ENCODE measurements at regions not wholly inside any gene's neighbourhood (a gene's known extent, or its start where the extent isn't known, plus 50 kb on each side); places are given as distances from the start of the nearest gene placed in this dataset.

DNA sequence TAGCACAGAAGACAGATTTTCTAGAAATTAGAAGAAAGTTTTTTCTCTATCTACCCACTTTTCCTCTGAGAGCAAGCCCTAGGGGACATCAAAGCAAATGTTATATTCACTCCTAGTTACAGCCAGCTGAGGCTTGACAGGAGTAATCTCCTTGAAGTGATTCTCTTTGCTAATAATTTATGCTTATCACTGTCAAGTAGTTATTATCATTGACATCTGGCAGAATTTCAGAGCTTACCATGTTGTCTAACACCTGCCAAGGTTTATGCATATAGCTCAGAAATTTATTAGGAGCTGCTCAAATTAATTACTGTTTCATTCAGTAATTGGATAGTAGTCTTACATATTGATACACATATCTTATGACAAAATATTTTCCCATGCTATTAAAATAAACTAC lies 465.9 kb upstream of the ATXN8OS start (continued):
- TF ChIP-seq CHD7 (IDR thresholded peaks at IDR 0.05; ENCODE audit: low read depth, low read length) (no peak), FOXA1 (IDR thresholded peaks at IDR 0.05; ENCODE audit: borderline replicate concordance) (no peak), BRCA1 (IDR thresholded peaks at IDR 0.05) (no peak), BRCA1 (CRISPR knock-in tag; IDR thresholded peaks at IDR 0.05) (no peak), MAX (CRISPR knock-in tag; IDR thresholded peaks at IDR 0.05) (no peak), REST (IDR thresholded peaks at IDR 0.05; ENCODE audit: borderline replicate concordance) (no peak), REST (CRISPR knock-in tag; IDR thresholded peaks at IDR 0.05; ENCODE audit: low read depth) (no peak), RFX5 (IDR thresholded peaks at IDR 0.05; ENCODE audit: low read depth, low read length) (no peak)
- TF ChIP-seq, protein P1, sequence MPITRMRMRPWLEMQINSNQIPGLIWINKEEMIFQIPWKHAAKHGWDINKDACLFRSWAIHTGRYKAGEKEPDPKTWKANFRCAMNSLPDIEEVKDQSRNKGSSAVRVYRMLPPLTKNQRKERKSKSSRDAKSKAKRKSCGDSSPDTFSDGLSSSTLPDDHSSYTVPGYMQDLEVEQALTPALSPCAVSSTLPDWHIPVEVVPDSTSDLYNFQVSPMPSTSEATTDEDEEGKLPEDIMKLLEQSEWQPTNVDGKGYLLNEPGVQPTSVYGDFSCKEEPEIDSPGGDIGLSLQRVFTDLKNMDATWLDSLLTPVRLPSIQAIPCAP (CRISPR knock-in tag; IDR thresholded peaks at IDR 0.05; ENCODE audit: borderline replicate concordance) = no peak

All from K562 (cell line).